Right renal pelvis (tissue), 4 donors: ENCODE measurements at regions not wholly inside any gene's neighbourhood (a gene's known extent, or its start where the extent isn't known, plus 50 kb on each side); places are given as distances from the start of the nearest gene placed in this dataset.
A peak's percentile ranks its signal among the peaks of the same experiment; 100 is the strongest.

Source experiments
- DNase-seq, 4 donors: peaks; one replicate each; pipeline ENCODE4 v3.0.0-alpha.2; 2013; ENCODE audit warnings: low read depth in 4 of 4, low spot score in 3 of 4, missing footprints in 1 of 4

GRCh38 chr14:42719391-42719790, 1112.7 kb downstream of the LRFN5 start:
- no peak for DNase-seq

- DNase-seq = no peak
These were observed 1108.6 kb downstream of the LRFN5 start for GRCh38 chr14:42715316-42715715.

GRCh38 chr14:42710071-42710470, 1103.4 kb downstream of the LRFN5 start:
- no peak for DNase-seq

GRCh38 chr14:42703501-42703900, 1096.8 kb downstream of the LRFN5 start:
- DNase-seq = no peak

GRCh38 chr14:42687421-42687820, 1080.7 kb downstream of the LRFN5 start:
- DNase-seq = no peak

- no peak for DNase-seq
These were observed 1077.0 kb downstream of the LRFN5 start for GRCh38 chr14:42683707-42684106.

GRCh38 chr14:42676636-42677035, 1070.0 kb downstream of the LRFN5 start:
- DNase-seq = no peak

GRCh38 chr14:42673963-42674362, 1067.3 kb downstream of the LRFN5 start:
- no peak for DNase-seq

- DNase-seq = no peak
These were observed 1065.0 kb downstream of the LRFN5 start for GRCh38 chr14:42671636-42672035.

- peak in 1 of 4 donors; percentile 2 for DNase-seq
These were observed 1058.4 kb downstream of the LRFN5 start for GRCh38 chr14:42665083-42665482.

GRCh38 chr14:42664190-42664589, 1057.5 kb downstream of the LRFN5 start:
- no peak for DNase-seq

GRCh38 chr14:42654707-42655106, 1048.0 kb downstream of the LRFN5 start:
- DNase-seq = no peak

- no peak for DNase-seq
These were observed 1036.1 kb downstream of the LRFN5 start for GRCh38 chr14:42642787-42643186.

- DNase-seq = no peak
These were observed 1026.9 kb downstream of the LRFN5 start for GRCh38 chr14:42633504-42634095.

GRCh38 chr14:42629553-42629952, 1022.9 kb downstream of the LRFN5 start:
- no peak for DNase-seq

- no peak for DNase-seq
These were observed 1021.9 kb downstream of the LRFN5 start for GRCh38 chr14:42628602-42629001.

- no peak for DNase-seq
These were observed 1020.3 kb downstream of the LRFN5 start for GRCh38 chr14:42626986-42627385.

- DNase-seq = peak in 1 of 4 donors; percentile 0
These were observed 1018.5 kb downstream of the LRFN5 start for GRCh38 chr14:42624980-42625761.

GRCh38 chr14:42617005-42617404, 1010.3 kb downstream of the LRFN5 start:
- no peak for DNase-seq

GRCh38 chr14:42606839-42607238, 1000.2 kb downstream of the LRFN5 start:
- no peak for DNase-seq

GRCh38 chr14:42602336-42602845, 995.7 kb downstream of the LRFN5 start:
- DNase-seq = no peak

- DNase-seq = no peak
These were observed 965.4 kb downstream of the LRFN5 start for GRCh38 chr14:42572032-42572431.
